Type B pancreatic cell (in vitro differentiated cells): ENCODE measurements at regions not wholly inside any gene's neighbourhood (a gene's known extent, or its start where the extent isn't known, plus 50 kb on each side); places are given as distances from the start of the nearest gene placed in this dataset.

Experiments
- DNase-seq: peaks from one replicate; pipeline ENCODE4 v3.0.0; 2021; ENCODE audit warnings: mixed read lengths; ENCODE audit not compliant: unreplicated experiment; ENCODE audit errors: extremely low spot score
- H3K27ac Mint-ChIP-seq: 2 replicates; pipeline ENCODE4 v1.8.0; 2021; ENCODE audit warnings: mild to moderate bottlenecking, mixed read lengths
- H3K27me3 Mint-ChIP-seq: 2 replicates; pipeline ENCODE4 v1.8.0; 2021; ENCODE audit warnings: mixed read lengths
- H3K36me3 Mint-ChIP-seq: 2 replicates; pipeline ENCODE4 v1.8.0; 2021; ENCODE audit warnings: mixed read lengths
- H3K4me1 Mint-ChIP-seq: one replicate; pipeline ENCODE4 v1.8.0; 2021; ENCODE audit warnings: mixed read lengths; ENCODE audit not compliant: unreplicated experiment
- H3K4me3 Mint-ChIP-seq: 2 replicates; pipeline ENCODE4 v1.8.0; 2021; ENCODE audit warnings: mild to moderate bottlenecking, mixed read lengths
- H3K9me3 Mint-ChIP-seq: 2 replicates; pipeline ENCODE4 v1.8.0; 2021; ENCODE audit warnings: mixed read lengths
- TF ChIP-seq, protein P1 (sequence below): fragments of 200-600 bp; sonication (generic); conservative IDR thresholded peaks from 2 replicates; pipeline ENCODE4 v1.5.0; 2021; ENCODE audit warnings: antibody characterized with exemption, mild to moderate bottlenecking

DNA sequence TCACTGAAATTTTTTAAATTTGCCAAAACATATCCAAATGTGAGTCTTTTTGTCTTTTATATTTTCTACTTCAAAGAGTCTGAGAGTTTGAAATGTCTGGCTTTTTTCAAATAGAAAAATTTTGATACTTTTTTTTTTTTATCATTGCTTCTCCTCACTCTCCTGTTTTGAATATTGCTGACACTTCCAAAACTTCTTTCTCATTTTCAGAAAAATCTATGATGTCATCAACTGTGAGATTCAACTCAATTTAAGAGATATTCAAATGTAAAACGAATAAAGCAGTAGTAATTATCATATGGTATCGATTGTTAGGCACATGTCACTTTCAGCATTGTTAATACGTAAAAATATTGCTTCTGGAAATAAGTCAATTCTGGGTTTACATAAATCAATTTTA lies 505.8 kb upstream of the STEAP1 start:
- TF ChIP-seq, protein P1, sequence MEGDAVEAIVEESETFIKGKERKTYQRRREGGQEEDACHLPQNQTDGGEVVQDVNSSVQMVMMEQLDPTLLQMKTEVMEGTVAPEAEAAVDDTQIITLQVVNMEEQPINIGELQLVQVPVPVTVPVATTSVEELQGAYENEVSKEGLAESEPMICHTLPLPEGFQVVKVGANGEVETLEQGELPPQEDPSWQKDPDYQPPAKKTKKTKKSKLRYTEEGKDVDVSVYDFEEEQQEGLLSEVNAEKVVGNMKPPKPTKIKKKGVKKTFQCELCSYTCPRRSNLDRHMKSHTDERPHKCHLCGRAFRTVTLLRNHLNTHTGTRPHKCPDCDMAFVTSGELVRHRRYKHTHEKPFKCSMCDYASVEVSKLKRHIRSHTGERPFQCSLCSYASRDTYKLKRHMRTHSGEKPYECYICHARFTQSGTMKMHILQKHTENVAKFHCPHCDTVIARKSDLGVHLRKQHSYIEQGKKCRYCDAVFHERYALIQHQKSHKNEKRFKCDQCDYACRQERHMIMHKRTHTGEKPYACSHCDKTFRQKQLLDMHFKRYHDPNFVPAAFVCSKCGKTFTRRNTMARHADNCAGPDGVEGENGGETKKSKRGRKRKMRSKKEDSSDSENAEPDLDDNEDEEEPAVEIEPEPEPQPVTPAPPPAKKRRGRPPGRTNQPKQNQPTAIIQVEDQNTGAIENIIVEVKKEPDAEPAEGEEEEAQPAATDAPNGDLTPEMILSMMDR: no peak
- Mint-ChIP-seq H3K9me3 (no peaks in the 10 kb centered on the region), H3K36me3 (no peaks in the 10 kb centered on the region), H3K4me3 (no peak overlapping the region), H3K27me3 (peaks cover 5% of the 10 kb centered on the region), H3K27ac (no peak overlapping the region), H3K4me1 (no peaks in the 10 kb centered on the region)
- no peak for DNase-seq

DNA sequence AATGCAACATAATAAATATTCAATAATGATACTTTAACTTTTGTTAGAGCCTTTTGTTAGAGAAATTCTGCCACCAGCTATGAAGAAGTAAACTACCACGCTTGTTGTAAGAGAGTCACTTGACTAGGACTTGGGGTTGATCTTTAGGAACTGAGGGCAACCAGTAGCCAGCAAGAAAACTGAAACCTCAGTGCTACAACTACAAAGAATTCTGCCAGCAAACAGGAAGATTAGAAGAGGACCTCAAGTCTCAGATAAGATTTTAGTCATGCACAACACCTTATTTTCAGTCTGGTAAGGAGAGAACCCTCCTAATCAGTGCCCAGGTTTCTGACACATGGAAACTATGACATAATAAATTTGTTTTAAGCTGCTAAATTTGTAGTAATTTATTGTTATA lies 498.3 kb upstream of the STEAP1 start:
- H3K36me3 Mint-ChIP-seq: no peaks in the 10 kb centered on the region
- TF ChIP-seq, protein P1: no peak
- H3K9me3 Mint-ChIP-seq: no peaks in the 10 kb centered on the region
- no peak overlapping the region for H3K4me3 Mint-ChIP-seq
- H3K27me3 Mint-ChIP-seq: no peaks in the 10 kb centered on the region
- H3K4me1 Mint-ChIP-seq: no peaks in the 10 kb centered on the region
- DNase-seq: no peak
- H3K27ac Mint-ChIP-seq: no peak overlapping the region

DNA sequence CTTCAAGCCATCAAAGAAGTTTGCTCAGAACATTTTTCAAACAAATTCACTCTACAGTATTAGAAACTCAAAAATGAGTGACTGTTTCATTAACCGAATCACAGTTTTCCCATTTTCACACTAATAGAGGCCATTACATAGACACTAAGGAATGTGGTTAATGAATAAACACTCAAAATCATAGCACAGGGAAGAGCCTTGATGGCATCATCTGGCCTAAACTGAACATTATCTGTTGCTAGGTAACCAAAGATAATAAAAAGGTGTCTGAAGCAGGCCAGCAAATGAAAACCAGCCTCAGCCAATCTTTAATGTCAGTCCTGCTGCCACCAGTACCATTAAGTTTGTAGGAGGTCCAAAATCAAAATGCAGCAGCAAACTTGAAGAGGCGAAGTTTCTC lies 492.4 kb upstream of the STEAP1 start:
- no peaks in the 10 kb centered on the region for H3K27me3 Mint-ChIP-seq
- H3K36me3 Mint-ChIP-seq: no peaks in the 10 kb centered on the region
- no peaks in the 10 kb centered on the region for H3K9me3 Mint-ChIP-seq
- H3K4me1 Mint-ChIP-seq: no peaks in the 10 kb centered on the region
- H3K27ac Mint-ChIP-seq: no peak overlapping the region
- H3K4me3 Mint-ChIP-seq: no peak overlapping the region
- DNase-seq: no peak
- TF ChIP-seq, protein P1: no peak

DNA sequence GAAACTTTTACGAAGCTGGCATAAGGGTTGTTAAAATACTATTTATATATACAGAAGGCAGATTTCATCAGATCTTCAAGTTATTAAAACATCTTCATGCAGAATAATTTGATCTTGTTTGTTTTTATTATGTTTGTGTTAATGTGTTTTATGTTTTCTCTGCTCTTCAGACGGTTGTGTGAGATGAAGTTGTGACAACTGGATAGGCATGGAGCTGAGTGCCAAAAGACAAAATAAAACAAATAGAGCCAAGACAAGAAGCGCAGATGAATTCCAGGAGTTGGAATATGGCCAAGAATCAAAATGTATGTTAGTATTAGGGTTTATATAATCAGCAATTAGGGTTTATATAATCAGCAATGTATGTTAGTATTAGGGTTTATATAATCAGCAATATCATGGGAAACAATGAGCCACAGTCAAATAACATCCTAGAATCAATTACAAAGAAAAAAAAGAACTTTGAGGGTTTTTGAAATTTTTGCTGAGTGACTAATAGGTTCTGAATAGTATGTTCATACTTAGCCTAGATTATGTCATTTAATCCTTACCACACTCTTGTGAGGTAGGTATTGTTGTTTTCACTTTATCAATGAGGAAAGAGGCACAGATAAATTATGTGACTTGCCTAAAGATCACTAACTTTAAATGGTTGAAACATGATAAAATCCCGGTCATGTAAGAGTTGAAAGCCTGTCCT lies 488.0 kb upstream of the STEAP1 start:
- H3K4me1 Mint-ChIP-seq: no peaks in the 10 kb centered on the region
- H3K27ac Mint-ChIP-seq: no peak overlapping the region
- H3K27me3 Mint-ChIP-seq: no peaks in the 10 kb centered on the region
- TF ChIP-seq, protein P1: no peak
- DNase-seq: no peak
- no peaks in the 10 kb centered on the region for H3K36me3 Mint-ChIP-seq
- no peak overlapping the region for H3K4me3 Mint-ChIP-seq
- no peaks in the 10 kb centered on the region for H3K9me3 Mint-ChIP-seq

DNA sequence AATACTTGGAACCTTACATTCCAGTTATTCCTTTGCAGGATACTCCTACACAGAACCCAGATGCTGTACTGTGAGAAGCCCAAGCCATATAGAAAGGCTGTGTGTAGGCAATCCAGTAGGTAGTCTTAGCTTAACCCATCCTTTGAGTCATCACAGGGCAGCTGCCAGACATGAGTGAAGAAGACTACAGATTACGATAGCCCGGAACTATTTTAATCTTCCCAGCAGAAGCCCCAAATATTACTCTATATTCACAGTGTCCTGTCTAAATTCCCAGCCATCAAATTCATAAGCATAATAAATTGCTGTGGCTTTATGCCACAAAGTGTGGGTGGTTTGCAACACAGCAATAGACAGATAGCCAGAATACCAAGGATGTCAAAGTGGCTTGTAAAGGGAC lies 474.1 kb upstream of the STEAP1 start:
- no peak overlapping the region for H3K27ac Mint-ChIP-seq
- no peaks in the 10 kb centered on the region for H3K36me3 Mint-ChIP-seq
- H3K4me1 Mint-ChIP-seq: no peaks in the 10 kb centered on the region
- no peak overlapping the region for H3K4me3 Mint-ChIP-seq
- TF ChIP-seq, protein P1: no peak
- H3K27me3 Mint-ChIP-seq: no peaks in the 10 kb centered on the region
- no peaks in the 10 kb centered on the region for H3K9me3 Mint-ChIP-seq
- DNase-seq: no peak

DNA sequence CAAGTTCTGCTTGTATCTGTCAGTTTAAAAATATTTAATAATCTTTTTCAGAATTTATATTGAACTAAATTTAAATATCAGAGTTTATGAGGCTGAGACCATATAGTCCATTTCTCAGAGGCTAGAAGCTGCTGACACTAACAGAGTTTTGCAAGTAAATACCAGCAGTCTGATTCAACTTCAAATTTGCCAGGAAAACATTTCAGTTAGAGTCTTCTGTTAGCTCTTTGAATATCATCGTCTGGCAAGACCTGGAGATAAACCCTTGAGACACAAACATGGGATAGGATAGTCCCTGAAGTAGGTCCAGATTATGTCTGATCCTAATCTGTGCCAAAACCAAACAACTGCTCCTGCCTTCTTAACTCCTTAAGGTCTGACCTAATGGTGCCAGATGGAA lies 472.8 kb upstream of the STEAP1 start:
- no peaks in the 10 kb centered on the region for H3K4me1 Mint-ChIP-seq
- TF ChIP-seq, protein P1: no peak
- no peaks in the 10 kb centered on the region for H3K27me3 Mint-ChIP-seq

More for the DNA sequence above, 472.8 kb upstream of the STEAP1 start:
- H3K9me3 Mint-ChIP-seq: no peaks in the 10 kb centered on the region
- no peaks in the 10 kb centered on the region for H3K36me3 Mint-ChIP-seq
- H3K27ac Mint-ChIP-seq: no peak overlapping the region
- no peak for DNase-seq
- no peak overlapping the region for H3K4me3 Mint-ChIP-seq
